ENCODE measurements at regions not wholly inside any gene's neighbourhood (a gene's known extent, or its start where the extent isn't known, plus 50 kb on each side); places are given as distances from the start of the nearest gene placed in this dataset.

- peak; percentile 72 for DNase-seq (ENCODE audit: low read depth)
Measured at GRCh38 chr7:16978358-16979244, 96.8 kb upstream of the AGR3 start.

GRCh38 chr7:16980539-16980938, 98.8 kb upstream of the AGR3 start:
- DNase-seq (ENCODE audit: low read depth) = no peak

DNA sequence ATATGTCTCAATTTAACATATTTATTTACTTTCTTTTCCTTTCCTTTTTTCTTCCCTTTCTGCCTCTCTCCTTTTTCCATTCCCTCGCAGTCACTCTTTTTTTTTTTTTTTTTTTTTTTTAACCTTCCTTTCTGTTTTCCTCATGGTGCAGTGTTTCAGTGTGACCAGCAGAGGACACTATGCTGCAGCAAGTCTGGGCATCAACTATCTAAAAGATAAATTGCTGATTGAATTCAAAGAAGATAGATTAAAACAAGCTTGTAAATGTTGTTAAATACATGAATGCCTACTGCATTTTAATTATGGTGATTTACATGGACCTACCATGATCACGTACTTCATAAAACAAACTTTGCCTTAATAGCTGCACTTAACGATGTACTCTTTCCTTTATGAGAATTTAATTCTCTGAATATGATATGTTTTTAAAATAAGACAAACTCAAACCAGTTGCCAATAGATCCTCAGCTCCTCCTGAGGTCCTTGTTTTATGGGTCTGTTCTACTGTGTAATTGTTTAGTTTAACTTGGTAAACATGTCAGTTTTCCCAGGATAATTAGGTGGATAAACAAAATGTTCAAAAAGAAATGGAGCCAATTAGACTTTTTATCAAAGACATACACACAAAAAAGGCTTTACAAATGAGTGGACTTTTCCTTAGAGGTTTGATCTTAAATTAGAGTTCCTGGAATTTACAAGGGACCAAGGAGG, 101.0 kb upstream of the AGR3 start:
- peak; percentile 49 for DNase-seq (ENCODE audit: low read depth)

GRCh38 chr7:16984375-16984774, 102.6 kb upstream of the AGR3 start:
- DNase-seq (ENCODE audit: low read depth) = no peak

GRCh38 chr7:16985621-16986020, 103.8 kb upstream of the AGR3 start:
- DNase-seq (ENCODE audit: low read depth) = no peak

- no peak for DNase-seq (ENCODE audit: low read depth)
Measured at GRCh38 chr7:16986755-16987154, 105.0 kb upstream of the AGR3 start.

DNA sequence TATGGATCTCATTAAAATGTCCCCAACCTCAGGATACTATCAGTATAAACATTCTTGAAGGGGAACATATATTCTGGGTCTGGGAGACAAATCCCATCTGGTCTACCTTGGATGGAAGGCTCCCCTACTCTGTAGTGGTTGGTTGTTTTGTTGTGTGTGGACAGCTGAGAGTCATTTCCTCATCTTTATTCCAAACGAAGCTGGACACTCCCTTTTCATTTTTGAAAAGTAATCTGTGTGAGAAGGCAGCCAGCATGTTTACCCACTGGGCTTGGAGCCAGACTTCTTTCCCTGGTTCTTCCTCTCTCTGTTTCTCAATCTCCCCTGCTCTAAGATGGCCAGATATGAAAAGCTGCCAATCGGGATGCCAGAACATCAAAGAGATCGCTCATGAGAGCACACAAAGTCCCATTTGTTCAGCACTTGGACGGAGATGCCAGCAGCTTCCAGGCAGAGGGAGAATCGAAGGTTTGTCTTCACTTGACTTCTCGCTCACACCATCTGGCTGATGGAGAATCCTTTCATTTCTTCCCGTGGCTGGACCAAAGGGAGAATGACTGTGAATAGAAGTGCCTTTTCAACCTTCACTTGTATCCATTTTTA, 108.1 kb upstream of the AGR3 start:
- DNase-seq (ENCODE audit: low read depth) = peak; percentile 84

DNA sequence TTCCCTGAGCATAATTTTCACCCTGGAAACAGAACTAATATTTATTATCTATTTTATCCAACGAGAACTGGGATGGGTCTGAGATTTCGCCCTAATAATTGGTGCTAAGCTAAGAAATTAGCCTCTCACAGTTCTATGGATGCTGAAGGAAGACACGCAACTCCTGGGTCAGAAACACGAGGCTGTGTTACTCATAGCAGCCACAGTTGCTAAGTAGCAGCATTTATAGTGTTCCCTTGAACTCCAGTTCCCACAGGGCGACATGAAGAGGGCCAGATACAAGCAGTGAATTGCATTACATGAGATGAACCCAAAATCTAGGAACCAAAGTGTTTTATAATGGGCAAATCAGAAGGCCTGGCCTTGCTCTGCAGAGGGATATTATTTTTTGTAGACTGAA, 109.8 kb upstream of the AGR3 start:
- no peak for DNase-seq (ENCODE audit: low read depth)

- no peak for DNase-seq (ENCODE audit: low read depth)
Measured at GRCh38 chr7:16993543-16993942, 111.8 kb upstream of the AGR3 start.

DNA sequence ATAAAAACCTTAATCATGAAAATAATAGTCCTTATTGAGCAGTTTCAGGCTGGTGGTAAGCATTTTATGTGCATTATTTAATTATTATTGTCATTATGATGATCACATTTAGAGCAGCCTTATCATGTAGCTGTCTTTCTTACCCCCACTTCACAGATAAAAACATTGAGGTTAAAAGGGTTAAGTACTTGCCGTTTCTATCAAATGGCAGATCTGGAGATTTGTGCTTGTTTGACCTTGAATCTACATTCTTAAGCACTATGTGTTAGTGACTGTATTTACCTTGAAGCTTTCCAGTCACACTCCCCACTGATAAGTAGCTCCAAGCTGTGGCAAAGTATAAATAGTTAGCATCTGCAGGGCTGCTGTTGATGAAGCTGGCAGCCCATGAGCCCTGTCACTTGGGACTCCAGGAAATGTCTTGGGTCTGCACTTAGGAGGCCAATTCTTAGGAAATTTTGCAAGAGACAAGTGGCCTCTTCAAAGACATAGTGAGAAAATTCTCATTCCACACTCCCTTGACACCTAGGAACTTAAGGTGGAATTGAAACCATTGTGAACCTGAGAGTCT, 116.8 kb upstream of the AGR3 start:
- no peak for DNase-seq (ENCODE audit: low read depth)

DNA sequence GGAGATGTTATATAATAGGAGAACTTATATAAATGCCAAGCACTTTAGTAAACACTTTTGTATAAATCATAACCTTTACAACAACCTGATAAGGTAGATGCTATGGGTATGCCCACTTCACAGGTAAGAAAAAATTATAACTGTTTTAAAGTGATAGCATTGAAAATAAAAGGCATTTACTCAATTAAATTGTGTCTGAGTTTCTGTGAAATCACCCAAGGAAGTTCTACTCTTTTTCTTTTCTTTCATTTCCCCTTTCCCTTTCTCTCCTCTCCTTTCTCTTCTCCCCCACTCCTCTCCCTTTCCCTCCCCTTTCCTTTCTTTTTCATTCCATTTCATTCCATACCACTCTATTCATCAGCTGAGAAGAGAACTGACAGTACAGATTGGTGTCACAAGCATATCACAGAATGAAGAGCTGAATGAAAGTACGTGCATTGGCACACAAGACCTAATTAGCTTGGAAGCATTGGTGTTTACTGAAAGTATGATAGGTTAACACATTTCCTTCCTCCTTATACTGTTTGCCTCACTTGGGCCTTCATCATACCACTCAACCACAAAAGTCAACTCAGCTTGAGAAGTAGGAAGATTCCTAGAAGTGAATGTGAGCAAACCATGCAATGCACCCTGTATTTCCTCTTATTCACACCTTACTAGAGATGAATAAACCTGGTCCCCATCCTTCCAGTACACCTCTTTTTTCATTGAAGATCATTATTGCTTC, 117.9 kb upstream of the AGR3 start:
- no peak for DNase-seq (ENCODE audit: low read depth)

DNA sequence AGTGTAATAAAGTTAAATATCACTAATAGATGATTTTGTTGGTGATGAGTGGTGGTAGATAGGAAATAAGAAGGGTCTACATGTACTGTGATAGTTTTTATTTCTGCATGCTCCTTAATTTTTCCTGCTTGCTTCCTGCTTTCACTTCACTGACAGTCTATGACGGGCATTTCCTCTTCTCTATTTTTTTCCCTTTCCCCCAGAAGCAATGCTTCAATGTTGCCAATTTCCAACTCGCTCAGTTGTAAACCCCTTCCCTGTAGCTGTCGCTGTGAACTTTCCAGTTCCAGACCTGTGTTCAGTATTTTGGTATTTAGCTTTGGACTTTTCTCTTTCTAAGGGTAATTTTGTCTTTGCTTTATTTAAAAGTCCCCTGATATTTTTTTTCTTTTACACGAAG, 123.5 kb upstream of the AGR3 start:
- DNase-seq (ENCODE audit: low read depth) = no peak

GRCh38 chr7:17007841-17008240, 126.1 kb upstream of the AGR3 start:
- no peak for DNase-seq (ENCODE audit: low read depth)

- DNase-seq (ENCODE audit: low read depth) = no peak
Measured at GRCh38 chr7:17009007-17009719, 127.4 kb upstream of the AGR3 start.

- no peak for DNase-seq (ENCODE audit: low read depth)
Measured at GRCh38 chr7:17009933-17010332, 128.2 kb upstream of the AGR3 start.

DNA sequence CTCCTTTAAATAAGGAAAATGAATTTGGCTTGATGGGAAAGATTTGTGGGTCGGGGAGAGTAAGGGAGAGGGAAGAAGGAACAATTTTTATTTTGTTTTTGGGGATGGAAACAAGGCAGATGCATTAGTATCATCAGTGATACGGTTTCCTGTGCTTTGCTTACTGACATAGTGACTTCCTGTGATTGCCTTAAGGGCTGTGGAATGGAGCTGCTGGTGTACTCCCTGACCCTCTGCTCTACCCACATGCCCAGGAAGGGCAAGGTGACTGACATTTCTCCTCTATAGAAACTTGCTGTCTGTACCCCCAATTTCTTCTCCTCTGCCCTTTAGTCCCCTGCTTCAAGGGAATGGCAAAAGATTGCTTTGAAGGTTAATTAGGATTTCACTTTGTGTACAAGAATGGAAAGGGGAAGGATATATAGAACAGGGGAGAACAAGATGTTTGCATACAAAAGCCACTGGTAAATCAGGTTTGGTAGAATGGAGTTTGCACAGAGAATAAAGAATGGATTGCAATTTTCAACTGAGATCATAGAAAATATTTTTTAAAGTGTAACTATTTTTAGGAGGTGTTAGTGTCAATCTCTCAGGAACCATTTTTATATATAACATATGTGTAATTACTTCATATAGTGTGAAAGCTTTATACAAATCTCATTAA, 129.0 kb upstream of the AGR3 start:
- no peak for DNase-seq (ENCODE audit: low read depth)

DNA sequence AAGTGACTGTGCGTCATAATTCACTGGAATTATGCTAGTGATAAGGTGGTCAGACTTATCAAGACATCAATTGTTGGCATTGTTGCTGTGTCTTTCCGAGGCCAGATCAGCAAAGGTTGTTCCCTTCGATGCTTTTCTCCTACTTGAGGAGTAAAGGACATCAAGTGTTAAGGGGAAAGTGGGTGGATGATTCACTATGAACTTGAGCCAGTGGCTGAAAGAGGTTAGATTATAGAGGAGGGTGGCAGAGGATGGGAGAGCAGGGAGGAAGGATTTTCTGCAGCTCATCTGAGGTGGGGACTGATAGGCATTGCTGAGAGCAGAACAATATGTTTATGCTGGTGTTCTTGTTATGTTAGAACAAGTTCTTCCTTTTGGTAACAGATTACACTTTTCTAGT, 131.4 kb upstream of the AGR3 start:
- DNase-seq (ENCODE audit: low read depth) = no peak

- no peak for DNase-seq (ENCODE audit: low read depth)
Measured at GRCh38 chr7:17014686-17015085, 132.9 kb upstream of the AGR3 start.

- no peak for DNase-seq (ENCODE audit: low read depth)
Measured at GRCh38 chr7:17015598-17016031, 133.8 kb upstream of the AGR3 start.

DNA sequence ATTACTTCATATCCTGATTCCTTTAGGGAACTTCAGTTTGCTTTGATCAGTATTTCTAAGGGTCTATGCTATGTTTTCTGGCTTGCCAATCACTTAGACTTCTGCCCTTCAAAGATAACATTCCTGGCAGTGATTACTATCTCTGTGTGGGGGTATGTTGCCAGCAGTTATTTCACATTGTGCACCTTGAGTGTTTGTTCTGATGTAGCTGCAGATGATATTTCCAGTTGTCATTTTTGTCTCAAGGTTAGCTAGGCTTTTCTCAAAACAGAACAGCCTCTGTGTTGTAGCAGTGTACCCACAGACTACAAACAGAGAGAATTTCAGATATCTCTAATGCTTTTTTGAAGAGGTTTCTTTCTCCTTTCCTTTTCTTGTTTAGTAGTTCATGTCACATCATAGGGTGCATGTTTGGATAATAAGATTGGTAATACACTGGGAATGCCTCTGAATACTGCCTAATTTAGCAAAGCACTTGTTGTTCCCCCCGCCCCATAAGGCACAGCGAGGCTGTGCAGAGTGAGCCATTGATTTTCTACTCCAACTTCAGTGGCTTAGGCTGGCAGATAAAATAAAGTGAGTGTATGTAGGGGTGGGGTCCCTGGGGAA, 134.7 kb upstream of the AGR3 start:
- DNase-seq (ENCODE audit: low read depth) = no peak
